ENCODE measurements at regions not wholly inside any gene's neighbourhood (a gene's known extent, or its start where the extent isn't known, plus 50 kb on each side); places are given as distances from the start of the nearest gene placed in this dataset.

- H3K4me1 ChIP-seq (ENCODE audit: insufficient read depth, low read length) = no peaks in the 10 kb centered on the region; the same call in 1 of the 2 replicates
- H3K23me2 ChIP-seq (ENCODE audit: insufficient read length, low read depth, low read length, poor library complexity, severe bottlenecking) = no peaks in the 10 kb centered on the region
- Mint-ChIP-seq H3K9me3 (peaks cover 19 to 24% of the 10 kb centered on the region in 2 experiments), H3K4me1 (peaks cover 11 to 14% of the 10 kb centered on the region in 2 experiments), H3K27ac (no peak overlapping the region), H3K36me3 (ENCODE audit: insufficient read depth in 1 of 3, low read depth in 3 of 3) (peaks cover 5 to 18% (median 7%) of the 10 kb centered on the region in 3 experiments; a peak in 6 of 7 replicates), H3K27me3 (ENCODE audit: low read depth) (peaks cover 9% of the 10 kb centered on the region; the same call in 1 of the 2 replicates), H3K4me3 (no peak overlapping the region)
- DNase-seq = no peak
- H4K20me1 ChIP-seq (ENCODE audit: control insufficient read depth, insufficient read depth, insufficient read length) = no peaks in the 10 kb centered on the region
- no peak overlapping the region for H4K5ac ChIP-seq (ENCODE audit: insufficient read length, low read depth, low read length)
- no peak overlapping the region for H3K56ac ChIP-seq (ENCODE audit: insufficient read length, low read depth, low read length)
- no peaks in the 10 kb centered on the region for H3K27me3 ChIP-seq (ENCODE audit: insufficient read depth, low read length)
- H3K14ac ChIP-seq (ENCODE audit: insufficient read depth, low read length) = no peak overlapping the region
- no peaks in the 10 kb centered on the region for H3K79me1 ChIP-seq (ENCODE audit: insufficient read depth, low read depth, low read length, poor library complexity, severe bottlenecking)
- H3K27ac ChIP-seq (ENCODE audit: insufficient read length, low read depth, low read length) = no peak overlapping the region
- no peak overlapping the region for H3K18ac ChIP-seq (ENCODE audit: insufficient read length, low read depth, low read length)
- no peak overlapping the region for H2AFZ ChIP-seq (ENCODE audit: low read length)
- no peak overlapping the region for H3T11ph ChIP-seq (ENCODE audit: low read length)
- H2BK5ac ChIP-seq (ENCODE audit: insufficient read length, low read length) = no peak overlapping the region
- H3K9me3 ChIP-seq (ENCODE audit: control insufficient read depth, low read depth, low read length) = no peaks in the 10 kb centered on the region
- H3K4ac ChIP-seq (ENCODE audit: low read depth, low read length) = no peak overlapping the region
- no peaks in the 10 kb centered on the region for H3K79me2 ChIP-seq (ENCODE audit: insufficient read depth, low read length)
- H2BK120ac ChIP-seq (ENCODE audit: low read depth, low read length, poor library complexity, severe bottlenecking) = no peak overlapping the region
- TF ChIP-seq CTCF (conservative IDR thresholded peaks at IDR 0.05) = peak; percentile 73
- no peak overlapping the region for H3K4me2 ChIP-seq (ENCODE audit: insufficient read depth, insufficient read length, low read length)
- no peak overlapping the region for H4K8ac ChIP-seq (replicated peaks; ENCODE audit: insufficient read length, low read depth, low read length)
- no peak overlapping the region for H3K23ac ChIP-seq (ENCODE audit: insufficient read length, low read depth, low read length)
- no peak overlapping the region for H2BK12ac ChIP-seq (ENCODE audit: insufficient read length, low read depth, low read length)
- no peak overlapping the region for H2BK20ac ChIP-seq (ENCODE audit: low read depth, low read length, poor library complexity, severe bottlenecking)
- WGBS (ENCODE audit: extremely low coverage, insufficient read length, low lambda C conversion rate) = no CpG with 5 or more reads among the region's 1 CpG
- H4K91ac ChIP-seq (ENCODE audit: insufficient read length, low read depth, low read length) = no peak overlapping the region
- H2AK5ac ChIP-seq (ENCODE audit: insufficient read length, low read length) = no peak overlapping the region
- no peak overlapping the region for H2BK15ac ChIP-seq (ENCODE audit: low read depth, low read length)
- H3K9ac ChIP-seq (ENCODE audit: extremely low read depth, insufficient read length, low read length) = no peak overlapping the region
Measured at GRCh38 chr5:135204151-135204600, 170.1 kb upstream of the PITX1 start.
